C4-2B (cell line): ENCODE measurements at regions not wholly inside any gene's neighbourhood (a gene's known extent, or its start where the extent isn't known, plus 50 kb on each side); places are given as distances from the start of the nearest gene placed in this dataset.

Experiments
- ZFX ChIP-seq: fragments of 450-650 bp; IDR thresholded peaks from 2 replicates; pipeline ENCODE4 v1.6.1; 2017
- TF ChIP-seq, protein P1 (sequence below): fragments of 450-650 bp; conservative IDR thresholded peaks from 2 replicates; pipeline ENCODE4 v1.5.1; 2017; ENCODE audit warnings: mild to moderate bottlenecking

DNA sequence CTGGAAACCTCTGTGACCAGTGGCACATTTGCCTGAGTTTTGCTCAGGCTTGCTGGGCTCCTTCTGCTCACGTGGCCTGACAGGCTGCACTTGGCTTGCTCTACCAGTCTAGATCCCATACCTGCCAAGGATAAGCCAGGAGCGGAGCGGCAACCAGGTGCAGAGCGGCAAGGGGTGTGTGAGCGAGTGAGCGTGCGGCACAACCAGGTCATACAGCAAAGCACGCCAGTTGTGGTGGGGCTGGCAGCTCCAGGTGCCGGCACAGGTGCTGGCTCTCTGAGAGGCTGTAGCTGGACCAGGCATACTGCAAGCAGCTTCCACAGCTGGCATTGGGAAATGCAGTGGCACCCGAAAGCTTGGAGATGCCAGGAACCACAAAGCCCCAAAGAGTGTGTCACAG is 1495.1 kb downstream of the PCDH7 start:
- TF ChIP-seq, protein P1, sequence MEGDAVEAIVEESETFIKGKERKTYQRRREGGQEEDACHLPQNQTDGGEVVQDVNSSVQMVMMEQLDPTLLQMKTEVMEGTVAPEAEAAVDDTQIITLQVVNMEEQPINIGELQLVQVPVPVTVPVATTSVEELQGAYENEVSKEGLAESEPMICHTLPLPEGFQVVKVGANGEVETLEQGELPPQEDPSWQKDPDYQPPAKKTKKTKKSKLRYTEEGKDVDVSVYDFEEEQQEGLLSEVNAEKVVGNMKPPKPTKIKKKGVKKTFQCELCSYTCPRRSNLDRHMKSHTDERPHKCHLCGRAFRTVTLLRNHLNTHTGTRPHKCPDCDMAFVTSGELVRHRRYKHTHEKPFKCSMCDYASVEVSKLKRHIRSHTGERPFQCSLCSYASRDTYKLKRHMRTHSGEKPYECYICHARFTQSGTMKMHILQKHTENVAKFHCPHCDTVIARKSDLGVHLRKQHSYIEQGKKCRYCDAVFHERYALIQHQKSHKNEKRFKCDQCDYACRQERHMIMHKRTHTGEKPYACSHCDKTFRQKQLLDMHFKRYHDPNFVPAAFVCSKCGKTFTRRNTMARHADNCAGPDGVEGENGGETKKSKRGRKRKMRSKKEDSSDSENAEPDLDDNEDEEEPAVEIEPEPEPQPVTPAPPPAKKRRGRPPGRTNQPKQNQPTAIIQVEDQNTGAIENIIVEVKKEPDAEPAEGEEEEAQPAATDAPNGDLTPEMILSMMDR: no peak
- no peak for TF ChIP-seq ZFX
